ENCODE measurements at regions not wholly inside any gene's neighbourhood (a gene's known extent, or its start where the extent isn't known, plus 50 kb on each side); places are given as distances from the start of the nearest gene placed in this dataset.
A peak's percentile ranks its signal among the peaks of the same experiment; 100 is the strongest.
"Not testable (repeated sequence)": the region's sequence is repeated elsewhere in the genome, so short reads cannot be mapped to it uniquely, and the experiment has no call there.

- DNase-seq: not testable (repeated sequence)
These were observed 333.5 kb downstream of the KIF20B start for GRCh38 chr10:90034862-90035261.

- DNase-seq: no peak
These were observed 340.2 kb downstream of the KIF20B start for GRCh38 chr10:90041585-90041984.

- no peak for DNase-seq
These were observed 340.7 kb downstream of the KIF20B start for GRCh38 chr10:90042075-90042474.

- peak; percentile 59 for DNase-seq
These were observed 345.9 kb downstream of the KIF20B start for GRCh38 chr10:90047243-90047729.

GRCh38 chr10:90051053-90051452 is 349.7 kb downstream of the KIF20B start:
- DNase-seq: peak; percentile 86

- DNase-seq: peak; percentile 90
These were observed 350.1 kb downstream of the KIF20B start for GRCh38 chr10:90051474-90051873.

GRCh38 chr10:90062786-90063185 is 361.4 kb downstream of the KIF20B start:
- DNase-seq: no peak

- DNase-seq: no peak
These were observed 362.9 kb downstream of the KIF20B start for GRCh38 chr10:90064295-90064694.

GRCh38 chr10:90066435-90066834 is 365.0 kb downstream of the KIF20B start:
- DNase-seq: no peak

- no peak for DNase-seq
These were observed 374.6 kb downstream of the KIF20B start for GRCh38 chr10:90075995-90076394.

GRCh38 chr10:90079819-90080218 is 378.4 kb downstream of the KIF20B start:
- DNase-seq: no peak

- not testable (repeated sequence) for DNase-seq
These were observed 385.3 kb downstream of the KIF20B start for GRCh38 chr10:90086606-90087190.

GRCh38 chr10:90087197-90088023 is 386.0 kb downstream of the KIF20B start:
- DNase-seq: no peak

GRCh38 chr10:90088024-90088317 is 386.6 kb downstream of the KIF20B start:
- no peak for DNase-seq

GRCh38 chr10:90089719-90090118 is 388.3 kb downstream of the KIF20B start:
- DNase-seq: no peak

- no peak for DNase-seq
These were observed 394.8 kb downstream of the KIF20B start for GRCh38 chr10:90096196-90096595.

- not testable (repeated sequence) for DNase-seq
These were observed 406.2 kb downstream of the KIF20B start for GRCh38 chr10:90107581-90107980.

- no peak for DNase-seq
These were observed 410.3 kb downstream of the KIF20B start for GRCh38 chr10:90111671-90112070.

- no peak for DNase-seq
These were observed 411.3 kb downstream of the KIF20B start for GRCh38 chr10:90112681-90113080.

- not testable (repeated sequence) for DNase-seq
These were observed 417.2 kb downstream of the KIF20B start for GRCh38 chr10:90118567-90118966.

GRCh38 chr10:90119631-90120280 is 418.4 kb downstream of the KIF20B start:
- DNase-seq: not testable (repeated sequence)

- no peak for DNase-seq
These were observed 424.3 kb downstream of the KIF20B start for GRCh38 chr10:90125456-90126255.

- DNase-seq: no peak
These were observed 424.8 kb downstream of the KIF20B start for GRCh38 chr10:90126256-90126595.
